Fibroblast of skin of left quadriceps (primary cell): ENCODE measurements at regions not wholly inside any gene's neighbourhood (a gene's known extent, or its start where the extent isn't known, plus 50 kb on each side); places are given as distances from the start of the nearest gene placed in this dataset.

ENCODE experiments used
- DNase-seq, 2 experiments: peaks; one replicate each; pipeline ENCODE4 v3.0.0-alpha.2; 2013; ENCODE audit warnings: low read depth in 2 of 2

DNA sequence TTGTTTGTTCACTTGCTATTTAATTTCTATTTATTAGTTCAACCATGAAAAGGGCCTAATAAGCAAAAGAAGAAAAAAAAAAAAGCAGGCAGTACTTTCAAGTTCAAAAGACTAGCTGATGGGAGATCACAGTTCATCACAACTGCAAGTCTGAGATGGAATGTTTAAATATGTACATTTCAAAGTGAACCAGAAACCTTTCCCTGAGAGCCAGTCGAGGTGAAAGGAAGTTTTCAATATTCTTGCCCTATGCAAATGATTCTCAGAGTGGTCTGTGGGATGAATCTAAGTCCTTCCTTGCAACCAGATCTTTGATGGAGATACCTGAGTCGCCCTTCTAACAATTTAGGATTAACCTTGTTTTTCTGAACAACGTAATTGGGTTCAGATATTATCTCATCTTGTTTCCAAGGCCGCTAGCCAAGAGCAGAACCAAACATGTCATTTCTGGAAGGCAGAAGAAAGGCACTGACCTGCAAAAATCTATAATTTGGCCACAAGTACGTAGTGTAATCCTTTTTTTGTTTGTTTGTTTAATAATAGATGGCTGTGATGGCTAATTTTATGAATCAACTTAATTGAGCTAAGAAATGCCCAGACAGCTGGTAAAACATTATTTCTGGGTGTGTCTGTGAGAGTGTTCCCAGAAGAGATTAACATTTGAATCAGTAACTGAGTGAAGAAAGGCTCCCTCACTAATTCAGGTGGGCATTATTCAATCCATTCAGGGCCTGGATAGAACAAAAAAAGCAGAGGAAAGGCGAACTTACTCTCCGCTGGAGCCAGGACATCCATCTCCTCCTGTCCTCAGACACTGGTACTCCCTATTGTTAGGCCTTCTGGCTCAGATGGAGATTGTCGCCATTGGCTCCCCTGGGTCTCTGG lies 171.1 kb upstream of the TMPO start:
- no peak for DNase-seq

DNA sequence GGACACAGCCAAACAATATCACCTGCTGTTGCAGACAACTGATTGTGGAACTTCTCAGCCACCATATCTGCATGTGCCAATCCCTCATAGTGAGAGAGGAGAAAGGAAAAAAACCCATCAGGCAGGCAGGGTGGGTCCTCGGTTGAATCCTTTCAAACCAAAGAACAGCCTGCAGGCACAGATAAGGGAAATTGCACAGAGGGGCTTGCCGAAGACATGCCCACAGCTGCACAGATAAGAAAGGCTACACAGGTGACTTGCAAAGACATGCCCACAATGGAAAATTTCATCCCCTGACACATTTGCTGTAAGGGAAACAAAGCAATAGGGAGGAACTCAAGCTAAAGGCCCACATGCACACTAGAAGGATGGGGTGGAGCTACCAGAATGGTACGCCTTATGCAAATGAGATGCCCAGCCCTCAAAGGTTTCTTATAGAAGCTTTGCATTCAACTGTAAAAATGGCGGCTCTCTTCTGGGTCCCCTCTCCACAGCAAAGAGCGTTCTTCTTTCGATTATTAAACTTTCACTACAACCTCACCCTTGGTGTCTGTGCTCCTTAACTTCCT lies 170.0 kb upstream of the TMPO start:
- DNase-seq, result no peak

DNA sequence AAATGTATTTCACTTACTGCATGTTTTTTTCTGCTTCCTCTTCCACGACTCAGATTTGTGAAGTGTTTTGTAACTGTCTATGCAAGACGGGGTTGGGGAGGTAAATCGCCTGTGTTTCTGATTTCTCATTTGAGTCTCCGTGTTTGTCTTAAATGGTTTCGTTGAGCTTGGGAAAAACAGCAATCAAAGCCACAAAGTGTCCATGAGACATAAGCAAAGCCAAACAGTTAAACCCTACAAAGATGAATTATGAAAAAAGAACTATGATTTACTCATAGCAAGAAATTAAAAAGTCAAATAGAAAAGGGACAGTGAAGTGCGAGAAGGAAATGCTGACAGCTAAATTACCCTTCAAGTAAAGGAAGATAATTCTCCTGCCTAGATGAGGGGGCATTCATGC lies 164.3 kb upstream of the TMPO start:
- DNase-seq, result no peak

GRCh38 chr12:98351784-98352183 lies 163.6 kb upstream of the TMPO start:
- no peak for DNase-seq

- peak; percentile 70 to 74 for DNase-seq
Observed at GRCh38 chr12:98352218-98352811, 163.1 kb upstream of the TMPO start.

- no peak for DNase-seq
Observed at GRCh38 chr12:98352835-98353234, 162.6 kb upstream of the TMPO start.

DNA sequence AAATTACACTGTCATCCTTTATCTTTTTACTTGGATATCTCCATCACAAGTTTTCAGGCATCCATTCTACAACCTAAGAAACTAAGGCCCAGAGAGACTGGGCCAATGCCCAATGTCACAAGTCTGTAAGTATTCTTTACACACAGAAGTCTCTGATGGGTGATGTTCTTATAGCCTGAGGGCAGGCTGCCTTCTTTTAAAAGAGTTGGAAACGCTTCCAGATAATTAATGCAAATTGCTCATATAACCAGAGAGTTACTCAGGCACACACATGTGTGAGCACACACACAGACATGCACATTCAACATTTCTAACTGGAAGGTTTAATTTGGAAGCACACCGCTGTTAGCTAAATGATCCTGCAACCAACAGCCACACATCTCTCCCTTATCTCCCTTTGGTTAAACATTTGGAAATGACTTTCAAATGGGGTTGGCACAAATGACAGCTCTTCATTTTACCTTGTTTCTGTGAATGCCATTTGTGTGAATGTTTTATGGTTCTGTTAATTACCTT lies 160.8 kb upstream of the TMPO start:
- DNase-seq, result no peak

DNA sequence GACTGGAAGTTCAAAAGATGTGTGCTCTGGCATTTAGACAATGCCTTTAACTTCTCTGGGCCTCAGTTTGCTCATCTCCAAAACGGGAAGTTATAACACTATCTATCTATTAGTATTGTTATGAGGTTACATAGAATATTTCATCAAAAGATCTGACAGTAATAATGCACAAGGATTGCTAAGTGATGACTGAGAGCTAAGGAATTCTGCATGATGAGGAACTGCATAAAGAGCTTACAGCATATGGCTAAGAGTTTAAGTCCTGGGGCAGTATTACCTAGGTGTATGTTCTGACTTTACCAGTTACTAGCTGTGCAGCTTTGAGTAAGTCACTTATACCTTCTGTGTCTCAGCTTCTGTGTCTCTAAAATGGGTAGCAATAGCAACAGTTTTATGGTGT lies 160.1 kb upstream of the TMPO start:
- DNase-seq, result peak; percentile 33 to 36

GRCh38 chr12:98355933-98356332 lies 159.5 kb upstream of the TMPO start:
- DNase-seq, result no peak

- no peak for DNase-seq
Observed at GRCh38 chr12:98358144-98358543, 157.2 kb upstream of the TMPO start.

- no peak for DNase-seq
Observed at GRCh38 chr12:98359856-98360255, 155.5 kb upstream of the TMPO start.

- DNase-seq, result no peak
Observed at GRCh38 chr12:98360401-98360800, 155.0 kb upstream of the TMPO start.

- no peak for DNase-seq
Observed at GRCh38 chr12:98369581-98369980, 145.8 kb upstream of the TMPO start.

GRCh38 chr12:98370976-98371375 lies 144.4 kb upstream of the TMPO start:
- DNase-seq, result no peak

DNA sequence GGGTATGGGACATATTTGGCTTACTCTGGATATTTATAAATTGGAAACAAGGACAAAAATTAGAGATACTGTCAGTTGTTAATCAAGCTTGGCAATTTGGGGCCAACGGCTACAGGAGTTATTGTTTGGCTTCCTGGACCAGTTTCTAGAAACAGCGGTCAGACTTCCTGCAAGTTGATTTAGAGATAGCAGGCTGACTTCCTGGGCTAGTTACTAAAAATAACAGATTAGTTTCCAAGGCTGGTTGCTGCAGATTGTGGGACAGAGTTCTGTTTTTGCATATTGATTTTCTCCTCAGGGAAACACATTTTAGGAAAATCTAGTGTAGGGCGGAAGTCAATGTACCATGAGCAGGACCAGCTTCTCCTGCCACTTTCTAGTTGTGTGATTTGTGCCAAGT lies 144.0 kb upstream of the TMPO start:
- no peak for DNase-seq

DNA sequence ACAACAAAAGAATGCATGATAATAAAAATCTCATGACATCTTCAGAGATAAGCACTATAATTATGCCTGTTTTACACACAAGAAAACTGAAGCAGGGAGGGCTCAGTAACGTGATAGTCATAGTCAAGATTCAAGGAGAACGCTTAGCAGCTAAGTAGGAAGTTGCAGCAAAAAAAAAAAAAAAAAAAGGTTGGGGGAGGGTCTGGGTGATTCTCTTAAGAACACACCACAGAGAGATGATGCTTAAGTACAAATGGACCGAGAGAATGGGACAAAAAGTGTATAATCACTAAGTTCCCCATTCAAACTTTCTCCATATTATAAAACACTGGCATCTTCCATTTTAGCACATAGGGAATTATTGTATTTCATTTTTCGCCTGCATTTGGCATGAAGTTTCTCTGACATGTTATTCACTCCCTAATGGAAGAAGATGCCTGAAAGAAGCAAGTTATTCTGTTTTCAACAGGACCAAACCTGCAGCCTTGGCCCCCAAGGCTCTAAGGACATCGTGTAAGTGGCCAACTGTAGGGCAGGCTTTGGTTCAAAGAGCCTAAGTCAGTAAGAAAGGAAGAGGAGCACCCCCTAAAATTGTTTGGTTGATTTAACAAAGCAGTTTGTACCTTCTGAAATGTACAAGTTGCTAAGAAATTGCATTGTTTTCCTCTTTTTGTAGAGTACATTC lies 142.9 kb upstream of the TMPO start:
- no peak for DNase-seq

- peak; percentile 38 to 41 for DNase-seq
Observed at GRCh38 chr12:98373025-98373554, 142.3 kb upstream of the TMPO start.

- no peak for DNase-seq
Observed at GRCh38 chr12:98374007-98374406, 141.4 kb upstream of the TMPO start.

GRCh38 chr12:98379106-98379505 lies 136.3 kb upstream of the TMPO start:
- no peak for DNase-seq

GRCh38 chr12:98385641-98386040 lies 129.7 kb upstream of the TMPO start:
- no peak for DNase-seq

DNA sequence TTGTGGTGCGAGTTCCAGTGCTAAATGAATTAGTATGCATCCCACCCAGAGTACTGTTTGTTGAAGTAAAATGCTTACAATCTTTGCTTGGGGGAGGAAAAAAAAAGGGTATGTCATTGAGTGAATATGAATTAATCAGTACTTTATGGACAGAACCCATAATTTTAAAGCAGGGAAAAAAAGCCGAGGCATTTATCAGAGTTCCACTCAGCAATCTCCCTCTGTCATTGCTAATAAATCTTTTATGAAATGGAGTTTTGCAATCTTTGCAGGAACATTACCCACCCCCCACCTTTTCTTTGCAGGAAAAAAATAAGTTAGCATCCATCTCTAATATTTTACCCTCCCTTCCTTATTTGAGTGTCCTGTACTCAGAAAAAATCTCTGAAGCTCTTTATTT lies 127.9 kb upstream of the TMPO start:
- no peak for DNase-seq

DNA sequence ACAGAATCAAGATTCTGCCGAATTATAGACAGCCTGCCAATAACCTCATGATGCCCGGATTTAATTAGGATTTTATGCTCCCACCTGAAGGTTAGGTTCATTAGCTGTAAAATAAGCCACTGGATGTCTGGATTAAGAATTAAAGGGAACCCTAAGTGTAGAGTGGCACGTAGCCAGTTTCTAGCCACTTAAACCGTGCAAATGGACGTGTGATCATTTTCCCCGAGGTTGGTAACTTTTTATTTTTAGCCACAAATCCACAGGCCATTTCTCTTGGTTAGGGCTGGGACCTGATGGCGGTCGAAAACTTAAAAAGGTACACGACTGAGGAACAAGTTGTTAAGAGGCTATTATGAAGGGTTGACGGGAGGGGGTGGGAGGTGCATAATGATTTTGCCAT lies 127.3 kb upstream of the TMPO start:
- DNase-seq, result no peak
